HCT116 (cell line): ENCODE measurements at regions not wholly inside any gene's neighbourhood (a gene's known extent, or its start where the extent isn't known, plus 50 kb on each side); places are given as distances from the start of the nearest gene placed in this dataset.

ENCODE experiments used
- ATAC-seq: fragments of 200-7000 bp; cut with Tn5 transposase; 2 replicates; pipeline ENCODE4 v1.9.1; 2020; ENCODE audit warnings: mild to moderate bottlenecking, moderate library complexity
- BruUV-seq: library from RNA; stranded (reverse); fragments of 400-500 nt; replicated peaks from 2 replicates; lab custom pipeline; 2021; lab: Mats Ljungman, UMichigan
- CTCF ChIA-PET: fragments of 300-600 bp; sonication (Branson Sonifier 250); formaldehyde crosslinking; loops from one replicate; lab custom pipeline; 2021; ENCODE audit warnings: antibody characterized with exemption; lab: Charles Lee
- POLR2A ChIA-PET: fragments of 300-600, 350-600 bp; sonication (Branson Sonifier 250); formaldehyde crosslinking; loops from one replicate; lab custom pipeline; 2021; ENCODE audit warnings: antibody characterized with exemption; lab: Charles Lee
- RAD21 ChIA-PET, 2 experiments: fragments of 300-600 bp; sonication (Branson Sonifier 250); formaldehyde crosslinking; loops; one replicate each; lab custom pipeline; 2023; ENCODE audit warnings: low total read pairs in 2 of 2; ENCODE audit not compliant: uncharacterized antibody in 2 of 2, unreplicated experiment in 2 of 2, low non-redundant PET in 1 of 2; lab: Charles Lee
- DNase-seq: peaks from one replicate; pipeline ENCODE4 v3.0.0-alpha.2; 2010; ENCODE audit warnings: low read depth, low spot score
- H2AFZ ChIP-seq: fragments of 200-600 bp; shearing (Covaris generic), sonication (generic); 2 replicates; pipeline ENCODE4 v1.6.1; 2017; ENCODE audit warnings: low read depth, mixed run types, mixed read lengths, antibody characterized with exemption, low read length; ENCODE audit not compliant: poor library complexity, severe bottlenecking
- H3K27ac ChIP-seq: 2 replicates; pipeline ENCODE4 v1.5.1; 2012; ENCODE audit warnings: low read depth, low read length
- H3K27me3 ChIP-seq: fragments of 200-600 bp; sonication (generic); 2 replicates; pipeline ENCODE4 v1.6.1; 2016; ENCODE audit warnings: mixed run types, low read length, mixed read lengths; ENCODE audit not compliant: insufficient read depth
- H3K36me3 ChIP-seq, 2 experiments: fragments of 200-500 bp in 1 of 2; fragments of 200-600 bp in 1 of 2; sonication (Bioruptor generic) in 1 of 2; sonication (generic) in 1 of 2; 2 replicates each; pipeline versions ENCODE4 v1.5.1 to v1.6.1; 2014 to 2016; ENCODE audit warnings: low read length in 2 of 2, inconsistent platforms in 1 of 2, mixed read lengths in 1 of 2, mixed run types in 1 of 2; ENCODE audit not compliant: insufficient read depth in 2 of 2, control insufficient read depth in 1 of 2
- H3K4me1 ChIP-seq, 2 experiments: fragments of 200-600 bp in 1 of 2; sonication (generic) in 1 of 2; 2 replicates each; pipeline versions ENCODE4 v1.5.1 to v1.6.1; 2012 to 2017; ENCODE audit warnings: low read length in 2 of 2, inconsistent platforms in 1 of 2, mild to moderate bottlenecking in 1 of 2, mixed read lengths in 1 of 2, mixed run types in 1 of 2, moderate library complexity in 1 of 2; ENCODE audit not compliant: insufficient read depth in 2 of 2, control insufficient read depth in 1 of 2
- H3K4me2 ChIP-seq: fragments of 200-600 bp; sonication (generic); 2 replicates; pipeline ENCODE4 v1.6.1; 2017; ENCODE audit warnings: mixed run types, low read length, mixed read lengths
- H3K4me3 ChIP-seq, 2 experiments: fragments of 200-600 bp in 1 of 2; sonication (generic) in 1 of 2; replicated peaks in 1 of 2; 2 replicates each; pipeline ENCODE4 v1.5.1; 2011 to 2016; ENCODE audit warnings: low read length in 2 of 2, control low read depth in 1 of 2, low read depth in 1 of 2, mild to moderate bottlenecking in 1 of 2, mixed read lengths in 1 of 2, mixed run types in 1 of 2
- H3K79me2 ChIP-seq: fragments of 200-600 bp; sonication (generic); 2 replicates; pipeline ENCODE4 v1.6.1; 2017; ENCODE audit warnings: mild to moderate bottlenecking, mixed run types, low read length, moderate library complexity, mixed read lengths; ENCODE audit not compliant: insufficient read depth
- H3K9ac ChIP-seq: fragments of 200-600 bp; sonication (generic); 2 replicates; pipeline ENCODE4 v1.6.1; 2016; ENCODE audit warnings: low read length, mixed read lengths
- H3K9me2 ChIP-seq: fragments of 200-600 bp; sonication (generic), shearing (Covaris generic); 2 replicates; pipeline ENCODE4 v1.6.1; 2017; ENCODE audit warnings: mixed run types, mild to moderate bottlenecking, moderate library complexity; ENCODE audit not compliant: insufficient read depth
- H3K9me3 ChIP-seq, 2 experiments: fragments of 200-500 bp in 1 of 2; fragments of 200-600 bp in 1 of 2; sonication (Bioruptor generic) in 1 of 2; sonication (generic) in 1 of 2; 2 replicates each; pipeline ENCODE4 v1.6.1; 2014 to 2017; ENCODE audit warnings: low read length in 2 of 2, mixed read lengths in 2 of 2, inconsistent platforms in 1 of 2, low read depth in 1 of 2, mild to moderate bottlenecking in 1 of 2, mixed run types in 1 of 2, moderate library complexity in 1 of 2; ENCODE audit not compliant: control insufficient read depth in 1 of 2, insufficient read depth in 1 of 2
- H4K20me1 ChIP-seq: fragments of 200-600 bp; sonication (generic), shearing (Covaris generic); 2 replicates; pipeline ENCODE4 v1.6.1; 2017; ENCODE audit warnings: mixed run types, mild to moderate bottlenecking, moderate library complexity; ENCODE audit not compliant: insufficient read depth
- CBX3 ChIP-seq: IDR thresholded peaks from 2 replicates; pipeline ENCODE4 v1.6.1; 2012; ENCODE audit warnings: low read depth
- CEBPB ChIP-seq: IDR thresholded peaks from 2 replicates; pipeline ENCODE4 v1.6.1; 2012; ENCODE audit warnings: low read depth
- ELF1 ChIP-seq: IDR thresholded peaks from 2 replicates; pipeline ENCODE4 v1.6.1; 2012; ENCODE audit warnings: low read depth, borderline replicate concordance
- POLR2A ChIP-seq: IDR thresholded peaks from 2 replicates; pipeline ENCODE4 v1.7.0; 2011; ENCODE audit warnings: borderline replicate concordance; ENCODE audit not compliant: insufficient read depth, insufficient read length; ENCODE audit errors: extremely low read depth
- TCF7L2 ChIP-seq: IDR thresholded peaks from 2 replicates; pipeline ENCODE4 v1.7.0; 2011; ENCODE audit warnings: borderline replicate concordance, inconsistent platforms; ENCODE audit not compliant: insufficient read depth, insufficient read length; ENCODE audit errors: extremely low read depth
- YY1 ChIP-seq: IDR thresholded peaks from 2 replicates; pipeline ENCODE4 v1.6.1; 2011; ENCODE audit warnings: low read length, low read depth, moderate library complexity, mild to moderate bottlenecking; ENCODE audit not compliant: insufficient replicate concordance; ENCODE audit errors: extremely low read depth
- intact Hi-C: fragments of 100-400 bp; cut with micrococcal nuclease; formaldehyde crosslinking; loops from 2 replicates; pipeline ENCODE4 v1.10.0; 2022
- TF ChIP-seq, protein P1 (sequence below): IDR thresholded peaks from 2 replicates; pipeline ENCODE4 v1.6.1; 2012

DNA sequence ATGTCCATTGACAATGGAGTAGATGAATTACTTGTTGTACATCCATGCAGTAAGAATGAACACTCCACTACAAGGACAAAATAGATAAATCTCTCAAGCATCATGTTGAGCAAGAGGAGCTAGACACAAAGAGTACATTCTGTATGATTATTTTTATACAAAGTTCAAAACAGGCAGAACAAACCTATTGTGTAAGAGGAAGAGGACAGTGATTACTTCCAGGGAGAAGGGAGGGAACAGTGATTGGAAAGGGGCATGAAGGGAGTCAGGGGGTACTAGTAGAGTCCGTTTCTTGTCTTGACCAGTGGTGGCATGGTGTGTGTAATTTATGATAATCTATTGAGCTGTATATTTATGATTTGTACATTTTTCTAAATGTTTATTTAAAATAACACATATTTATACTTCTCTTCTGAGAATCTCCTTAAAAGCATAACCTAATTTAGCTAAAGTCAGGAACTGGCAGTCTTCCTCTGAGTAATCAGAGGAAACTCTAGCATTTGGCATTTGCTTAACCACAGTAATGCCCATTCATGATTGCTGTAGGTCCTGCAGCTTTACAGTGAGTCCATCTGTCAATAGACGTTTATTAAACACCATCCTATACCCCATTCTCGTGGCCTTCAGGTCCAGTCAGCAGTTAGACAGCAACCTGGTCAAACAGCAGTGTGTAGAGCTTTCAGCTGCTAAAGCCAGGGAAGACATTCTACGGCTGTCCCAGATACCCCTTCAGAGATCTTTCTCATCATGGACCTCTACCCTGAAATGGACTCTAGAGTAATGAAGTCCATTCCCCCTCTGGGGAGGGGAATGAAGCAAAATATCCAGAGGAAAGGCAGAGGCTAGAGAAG is 114.1 kb upstream of the GALNT2 start:
- no peak overlapping the region for H3K4me2 ChIP-seq
- CTCF ChIA-PET, result no interaction called here
- H2AFZ ChIP-seq, result no peak overlapping the region
- no peaks in the 10 kb centered on the region for H3K79me2 ChIP-seq
- no peaks in the 10 kb centered on the region for H3K9me2 ChIP-seq
- no peak overlapping the region for H3K27ac ChIP-seq
- H4K20me1 ChIP-seq, result no peaks in the 10 kb centered on the region
- no peak for TF ChIP-seq TCF7L2
- TF ChIP-seq POLR2A, result no peak
- ATAC-seq, result no peak
- H3K9ac ChIP-seq, result no peak overlapping the region
- BruUV-seq, result no TSS peak
- POLR2A ChIA-PET, result no interaction called here
- no peaks in the 10 kb centered on the region for H3K4me1 ChIP-seq
- no peaks in the 10 kb centered on the region for H3K9me3 ChIP-seq
- DNase-seq, result no peak
- no peaks in the 10 kb centered on the region for H3K36me3 ChIP-seq
- RAD21 ChIA-PET, result no interaction called here
- H3K4me3 ChIP-seq, result no peak overlapping the region
- peaks cover 20% of the 10 kb centered on the region; the same call in 1 of the 2 replicates for H3K27me3 ChIP-seq
- intact Hi-C loops, result no loop called here

DNA sequence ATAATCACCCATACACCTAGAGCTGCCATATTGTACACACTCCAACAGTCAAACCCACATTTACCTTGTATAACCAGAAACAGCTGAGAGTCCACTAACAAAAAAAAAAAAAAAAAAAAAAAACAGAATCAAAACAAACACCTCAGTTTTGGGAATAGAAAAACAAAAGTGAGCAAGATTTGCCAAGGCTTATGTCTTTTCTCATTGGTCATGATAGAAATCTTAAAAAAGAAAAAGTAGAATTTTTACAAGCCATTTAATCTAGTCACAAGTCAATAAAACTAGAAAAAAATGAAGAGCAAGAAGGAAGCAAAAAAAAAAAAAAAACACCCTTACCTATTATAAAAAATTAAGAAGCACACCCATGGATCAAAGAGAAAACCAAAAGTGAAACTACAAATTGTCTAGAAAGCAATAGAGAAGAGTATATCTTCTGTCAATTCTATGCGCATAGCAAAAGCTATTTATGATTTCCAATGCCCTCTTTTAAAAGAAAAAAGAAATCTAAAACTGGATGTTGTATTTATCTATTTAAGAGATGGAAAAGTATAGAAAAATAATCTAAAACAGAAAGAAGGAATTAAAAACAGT is 113.2 kb upstream of the GALNT2 start:
- RAD21 ChIA-PET, result no interaction called here

More for the DNA sequence above, 113.2 kb upstream of the GALNT2 start:
- CTCF ChIA-PET, result no interaction called here
- Histone ChIP-seq H3K79me2 (no peaks in the 10 kb centered on the region), H3K27ac (no peak overlapping the region), H3K4me2 (no peak overlapping the region), H3K9ac (no peak overlapping the region), H3K27me3 (peaks cover 20% of the 10 kb centered on the region; the same call in 1 of the 2 replicates), H3K4me1 (no peaks in the 10 kb centered on the region), H3K36me3 (no peaks in the 10 kb centered on the region), H3K9me2 (no peaks in the 10 kb centered on the region), H3K9me3 (no peaks in the 10 kb centered on the region), H3K4me3 (no peak overlapping the region), H2AFZ (no peak overlapping the region), H4K20me1 (no peaks in the 10 kb centered on the region)
- intact Hi-C loops, result no loop called here
- TF ChIP-seq ELF1, result no peak
- no peak for TF ChIP-seq CBX3
- TF ChIP-seq, protein P1, sequence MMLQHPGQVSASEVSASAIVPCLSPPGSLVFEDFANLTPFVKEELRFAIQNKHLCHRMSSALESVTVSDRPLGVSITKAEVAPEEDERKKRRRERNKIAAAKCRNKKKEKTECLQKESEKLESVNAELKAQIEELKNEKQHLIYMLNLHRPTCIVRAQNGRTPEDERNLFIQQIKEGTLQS, result no peak
- no peak for TF ChIP-seq CEBPB
- no peak for TF ChIP-seq YY1
- DNase-seq (no peak), ATAC-seq (no peak)
- no TSS peak for BruUV-seq
- POLR2A ChIA-PET, result no interaction called here
